HepG2 (cell line): ENCODE measurements at regions not wholly inside any gene's neighbourhood (a gene's known extent, or its start where the extent isn't known, plus 50 kb on each side); places are given as distances from the start of the nearest gene placed in this dataset.
A peak's percentile ranks its signal among the peaks of the same experiment; 100 is the strongest.

Experiments
- ATAC-seq: fragments of 200-7000 bp; cut with Tn5 transposase; 3 replicates; pipeline ENCODE4 v1.9.1; 2020; ENCODE audit warnings: mild to moderate bottlenecking, moderate library complexity
- BruUV-seq: library from RNA; stranded (reverse); fragments of 400-500 nt; replicated peaks from 2 replicates; lab custom pipeline; 2021; lab: Mats Ljungman, UMichigan
- CTCF ChIA-PET: fragments of 300-600 bp; formaldehyde crosslinking; extraction: SDS; loops from one replicate; lab custom pipeline; 2021; ENCODE audit warnings: low total read pairs, inconsistent platforms, low intra/inter-chr PET ratio; lab: Yijun Ruan, JAX
- POLR2A ChIA-PET: fragments of 350-600 bp; sonication (Branson Sonifier 250); formaldehyde crosslinking; loops from one replicate; lab custom pipeline; 2020; ENCODE audit warnings: antibody characterized with exemption, inconsistent platforms; lab: Yijun Ruan, JAX
- DNase-seq: peaks from one replicate; pipeline ENCODE4 v3.0.0-alpha.2; 2015; ENCODE audit warnings: low spot score
- FAIRE-seq: peaks from 3 replicates; lab custom pipeline; 2011; peaks lifted over from hg19 to GRCh38; lab: Jason Lieb, UNC
- H2AFZ ChIP-seq: one replicate; pipeline ENCODE4 v1.6.1; 2011; ENCODE audit warnings: low read length, inconsistent platforms
- H3K27ac ChIP-seq: fragments of 300-600 bp; 3 replicates; pipeline ENCODE4 v1.8.0; 2011; ENCODE audit warnings: mixed run types, mild to moderate bottlenecking, mixed read lengths, low read length, inconsistent platforms; ENCODE audit not compliant: insufficient read depth; ENCODE audit errors: extremely low read length
- H3K27me3 ChIP-seq, 2 experiments: fragments of 200-600 bp in 1 of 2; 2 replicates in 1 of 2; 3 replicates in 1 of 2; pipeline versions ENCODE4 v1.6.0 to v1.8.0; 2011; ENCODE audit warnings: low read length in 2 of 2, mild to moderate bottlenecking in 2 of 2, moderate library complexity in 2 of 2, inconsistent platforms in 1 of 2; ENCODE audit not compliant: insufficient read depth in 2 of 2, control insufficient read depth in 1 of 2
- H3K36me3 ChIP-seq, 2 experiments: fragments of 200-600 bp in 1 of 2; replicated peaks in 1 of 2; 2 replicates in 1 of 2; 3 replicates in 1 of 2; pipeline versions ENCODE4 v1.5.1 to v1.8.0; 2011; ENCODE audit warnings: low read length in 2 of 2, inconsistent platforms in 1 of 2; ENCODE audit not compliant: insufficient read depth in 2 of 2, control insufficient read depth in 1 of 2
- H3K4me1 ChIP-seq: 2 replicates; pipeline ENCODE4 v1.5.1; 2012; ENCODE audit warnings: low read length, inconsistent platforms; ENCODE audit not compliant: insufficient read depth
- H3K4me2 ChIP-seq: 2 replicates; pipeline ENCODE4 v1.6.0; 2011; ENCODE audit warnings: low read depth, low read length, inconsistent platforms
- H3K4me3 ChIP-seq, 3 experiments: fragments of 200-600 bp in 1 of 3; sonication (generic), shearing (Covaris generic) in 1 of 3; replicated peaks in 1 of 3; 2 replicates each; pipeline ENCODE4 v1.5.1; 2011 to 2016; ENCODE audit warnings: low read length in 3 of 3, inconsistent platforms in 2 of 3, low read depth in 2 of 3, mild to moderate bottlenecking in 2 of 3, control low read depth in 1 of 3, mixed read lengths in 1 of 3; ENCODE audit not compliant: insufficient read depth in 1 of 3
- H3K79me2 ChIP-seq: one replicate; pipeline ENCODE4 v1.6.1; 2011; ENCODE audit warnings: low read length, inconsistent platforms; ENCODE audit not compliant: insufficient read depth
- H3K9ac ChIP-seq: 2 replicates; pipeline ENCODE4 v1.6.0; 2011; ENCODE audit warnings: mild to moderate bottlenecking, low read depth, low read length, inconsistent platforms; ENCODE audit not compliant: insufficient read depth
- H3K9me3 ChIP-seq: 2 replicates; pipeline ENCODE4 v1.5.1; 2012; ENCODE audit warnings: mild to moderate bottlenecking, low read length
- H4K20me1 ChIP-seq: 2 replicates; pipeline ENCODE4 v1.6.0; 2011; ENCODE audit warnings: inconsistent platforms, mild to moderate bottlenecking, low read length, moderate library complexity; ENCODE audit not compliant: insufficient read depth
- BORCS8-MEF2B ChIP-seq: sonication (generic); formaldehyde crosslinking; IDR thresholded peaks from 2 replicates; pipeline ENCODE4 v1.8.0; 2022; ENCODE audit warnings: mild to moderate bottlenecking, missing genetic modification reagents
- GPN1 ChIP-seq: sonication (generic); formaldehyde crosslinking; IDR thresholded peaks from 2 replicates; pipeline ENCODE4 v1.5.1; 2020; ENCODE audit warnings: missing genetic modification reagents, borderline replicate concordance
- MIER3 ChIP-seq: IDR thresholded peaks from 2 replicates; pipeline ENCODE4 v1.6.1; 2016; ENCODE audit warnings: missing compliant biosample characterization, borderline replicate concordance
- SMARCC2 ChIP-seq: fragments of 450-650 bp; IDR thresholded peaks from 2 replicates; pipeline ENCODE4 v1.6.1; 2017; ENCODE audit warnings: antibody characterized with exemption, mild to moderate bottlenecking
- TRIM24 ChIP-seq: sonication (generic); formaldehyde crosslinking; IDR thresholded peaks from 2 replicates; pipeline ENCODE4 v1.8.0; 2022; ENCODE audit warnings: mild to moderate bottlenecking, missing genetic modification reagents
- ZBTB3 ChIP-seq: sonication (generic); formaldehyde crosslinking; IDR thresholded peaks from 2 replicates; pipeline ENCODE4 v1.4.0; 2020; ENCODE audit warnings: low read depth, mild to moderate bottlenecking, moderate library complexity, missing genetic modification reagents, borderline replicate concordance
- ZBTB7A ChIP-seq: sonication (generic); formaldehyde crosslinking; IDR thresholded peaks from 2 replicates; pipeline ENCODE4 v1.8.0; 2022; ENCODE audit warnings: mild to moderate bottlenecking, missing genetic modification reagents
- ZBTB8A ChIP-seq: sonication (generic); formaldehyde crosslinking; IDR thresholded peaks from 2 replicates; pipeline ENCODE4 v1.4.0; 2020; ENCODE audit warnings: mild to moderate bottlenecking, low read depth, missing genetic modification reagents, borderline replicate concordance
- ZFP41 ChIP-seq: sonication (generic); formaldehyde crosslinking; IDR thresholded peaks from 2 replicates; pipeline ENCODE4 v1.4.0; 2020; ENCODE audit warnings: mild to moderate bottlenecking, missing genetic modification reagents, borderline replicate concordance
- ZNF33B ChIP-seq: sonication (generic); formaldehyde crosslinking; IDR thresholded peaks from 2 replicates; pipeline ENCODE4 v1.5.1; 2020; ENCODE audit warnings: mild to moderate bottlenecking, missing genetic modification reagents
- ZNF552 ChIP-seq: sonication (generic); formaldehyde crosslinking; IDR thresholded peaks from 2 replicates; pipeline ENCODE4 v1.9.0; 2022; ENCODE audit warnings: missing genetic modification reagents, mild to moderate bottlenecking, borderline replicate concordance
- WGBS: methylation state at CpG from one replicate; pipeline ENCODE4 v1.1.6; 2017; ENCODE audit warnings: low lambda C conversion rate; 5-methylcytosine and 5-hydroxymethylcytosine counted together
- in situ Hi-C: cut with HindIII; loops from 2 replicates; pipeline ENCODE4 v1.10.0; 2017; ENCODE audit warnings: low pct_unique_long_range_greater_than_20kb; ENCODE audit not compliant: extremely low pct_ligation_motif_present
- intact Hi-C: fragments of 100-400 bp; cut with micrococcal nuclease; formaldehyde crosslinking; loops from one replicate; pipeline ENCODE4 v1.10.0; 2022; ENCODE audit not compliant: unreplicated experiment
- TF ChIP-seq, protein P1 (sequence below): sonication (generic); formaldehyde crosslinking; IDR thresholded peaks from 2 replicates; pipeline ENCODE4 v1.9.0; 2022; ENCODE audit warnings: missing genetic modification reagents, mild to moderate bottlenecking, borderline replicate concordance
- TF ChIP-seq, protein P2 (sequence below): sonication (generic); formaldehyde crosslinking; IDR thresholded peaks from 2 replicates; pipeline ENCODE4 v1.8.0; 2022; ENCODE audit warnings: mild to moderate bottlenecking, missing genetic modification reagents, moderate library complexity

DNA sequence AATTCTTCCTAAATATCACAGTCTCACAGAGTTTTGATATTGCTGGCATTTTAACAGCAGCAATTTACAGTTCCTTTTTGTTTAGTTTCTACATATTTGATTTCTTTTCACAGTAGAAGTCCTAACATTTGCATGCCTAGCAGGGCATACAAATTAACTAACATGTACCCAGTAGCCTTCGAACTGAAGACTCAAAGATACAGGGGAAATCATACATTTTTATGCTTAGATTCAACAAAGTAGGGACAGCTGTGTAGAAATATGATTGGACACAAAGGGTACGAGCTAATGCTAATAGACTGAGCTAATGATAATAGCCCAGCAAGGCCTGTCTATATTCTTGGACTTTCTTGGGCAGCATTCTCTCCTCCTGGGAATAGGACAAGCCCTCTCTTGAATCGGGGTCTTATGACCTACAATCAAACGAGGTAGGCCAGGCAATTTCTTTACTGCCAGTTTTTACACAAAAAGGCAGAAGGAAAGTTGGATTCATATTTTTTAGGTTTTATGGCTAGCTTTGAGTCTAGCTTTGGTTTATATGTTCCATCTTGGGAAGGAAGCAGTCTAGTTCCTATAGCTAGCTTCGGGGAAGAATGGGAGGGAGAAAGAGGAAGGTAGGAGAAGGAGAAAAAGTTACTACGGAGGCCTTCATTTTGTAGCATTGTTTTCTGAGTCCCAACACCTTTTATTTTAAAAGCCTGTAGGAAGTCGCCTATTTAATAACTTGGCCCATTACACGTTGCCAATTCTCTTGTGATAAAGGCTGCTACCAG is 115.8 kb downstream of the HFE start:
- H3K79me2 ChIP-seq = peaks cover 8% of the 10 kb centered on the region
- WGBS = 96% methylated on average over 8 of the region's 8 CpGs
- intact Hi-C loops = no loop called here

More for the DNA sequence above, 115.8 kb downstream of the HFE start:
- no TSS peak for BruUV-seq
- H3K27ac ChIP-seq = peak overlapping the region; percentile 87
- no peaks in the 10 kb centered on the region for H4K20me1 ChIP-seq
- no peak overlapping the region for H3K4me2 ChIP-seq
- peaks cover 38% of the 10 kb centered on the region for H3K4me1 ChIP-seq
- H3K36me3 ChIP-seq = no peaks in the 10 kb centered on the region
- no peak overlapping the region for H3K4me3 ChIP-seq
- no peak overlapping the region for H2AFZ ChIP-seq
- TF ChIP-seq SMARCC2 = no peak
- TF ChIP-seq, protein P1, sequence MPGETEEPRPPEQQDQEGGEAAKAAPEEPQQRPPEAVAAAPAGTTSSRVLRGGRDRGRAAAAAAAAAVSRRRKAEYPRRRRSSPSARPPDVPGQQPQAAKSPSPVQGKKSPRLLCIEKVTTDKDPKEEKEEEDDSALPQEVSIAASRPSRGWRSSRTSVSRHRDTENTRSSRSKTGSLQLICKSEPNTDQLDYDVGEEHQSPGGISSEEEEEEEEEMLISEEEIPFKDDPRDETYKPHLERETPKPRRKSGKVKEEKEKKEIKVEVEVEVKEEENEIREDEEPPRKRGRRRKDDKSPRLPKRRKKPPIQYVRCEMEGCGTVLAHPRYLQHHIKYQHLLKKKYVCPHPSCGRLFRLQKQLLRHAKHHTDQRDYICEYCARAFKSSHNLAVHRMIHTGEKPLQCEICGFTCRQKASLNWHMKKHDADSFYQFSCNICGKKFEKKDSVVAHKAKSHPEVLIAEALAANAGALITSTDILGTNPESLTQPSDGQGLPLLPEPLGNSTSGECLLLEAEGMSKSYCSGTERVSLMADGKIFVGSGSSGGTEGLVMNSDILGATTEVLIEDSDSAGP (CRISPR knock-in tag) = no peak
- no peak for TF ChIP-seq GPN1
- no peak for TF ChIP-seq ZBTB8A (CRISPR knock-in tag)
- TF ChIP-seq BORCS8-MEF2B = no peak
- no peak for TF ChIP-seq ZBTB7A (CRISPR knock-in tag)
- no peak for TF ChIP-seq ZFP41 (CRISPR knock-in tag)
- no peak for TF ChIP-seq TRIM24
- no peak for TF ChIP-seq ZNF552 (CRISPR knock-in tag)
- TF ChIP-seq ZNF33B (CRISPR knock-in tag) = no peak
- TF ChIP-seq, protein P2, sequence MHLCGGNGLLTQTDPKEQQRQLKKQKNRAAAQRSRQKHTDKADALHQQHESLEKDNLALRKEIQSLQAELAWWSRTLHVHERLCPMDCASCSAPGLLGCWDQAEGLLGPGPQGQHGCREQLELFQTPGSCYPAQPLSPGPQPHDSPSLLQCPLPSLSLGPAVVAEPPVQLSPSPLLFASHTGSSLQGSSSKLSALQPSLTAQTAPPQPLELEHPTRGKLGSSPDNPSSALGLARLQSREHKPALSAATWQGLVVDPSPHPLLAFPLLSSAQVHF (CRISPR knock-in tag) = no peak
- TF ChIP-seq ZBTB3 (CRISPR knock-in tag) = no peak
- no peak for TF ChIP-seq MIER3 (CRISPR knock-in tag)
- no peaks in the 10 kb centered on the region; a peak in 1 of 5 replicates for H3K27me3 ChIP-seq
- H3K9me3 ChIP-seq = no peaks in the 10 kb centered on the region
- in situ Hi-C loops = loop anchor here (10.0 kb wide), 1 partner anchor 1632 kb away; a partner anchor contains a TSS
- no peak overlapping the region for H3K9ac ChIP-seq
- DNase-seq (no peak), FAIRE-seq (no peak), ATAC-seq (no peak)
- POLR2A ChIA-PET = interaction anchor here (0.7 to 3.8 kb wide), 6 partner anchors 7 to 99 kb away, joined by 4 to 26 read pairs (median 10); a partner anchor contains a TSS
- CTCF ChIA-PET = interaction anchor here (1.8 kb wide), 1 partner anchor 28 kb away, joined by 5 read pairs; no protein-coding TSS in a partner anchor
